Sigmoid colon (tissue), 3 donors: ENCODE measurements at regions not wholly inside any gene's neighbourhood (a gene's known extent, or its start where the extent isn't known, plus 50 kb on each side); places are given as distances from the start of the nearest gene placed in this dataset.

Experiments
- POLR2A ChIP-seq, 2 donors: fragments of 450-650 bp; IDR thresholded peaks; one replicate each; pipeline ENCODE4 v1.6.1; 2016; ENCODE audit warnings: antibody characterized with exemption in 2 of 2, mild to moderate bottlenecking in 2 of 2, moderate library complexity in 2 of 2
- TF ChIP-seq, protein P1 (sequence below), 4 experiments: fragments of 450-650 bp in 3 of 4; fragments of 200-600 bp in 1 of 4; IDR thresholded peaks; one replicate each; pipeline ENCODE4 v1.5.1; 2016 to 2019; ENCODE audit warnings: antibody characterized with exemption in 4 of 4, mild to moderate bottlenecking in 3 of 4, moderate library complexity in 2 of 4

- TF ChIP-seq, protein P1, sequence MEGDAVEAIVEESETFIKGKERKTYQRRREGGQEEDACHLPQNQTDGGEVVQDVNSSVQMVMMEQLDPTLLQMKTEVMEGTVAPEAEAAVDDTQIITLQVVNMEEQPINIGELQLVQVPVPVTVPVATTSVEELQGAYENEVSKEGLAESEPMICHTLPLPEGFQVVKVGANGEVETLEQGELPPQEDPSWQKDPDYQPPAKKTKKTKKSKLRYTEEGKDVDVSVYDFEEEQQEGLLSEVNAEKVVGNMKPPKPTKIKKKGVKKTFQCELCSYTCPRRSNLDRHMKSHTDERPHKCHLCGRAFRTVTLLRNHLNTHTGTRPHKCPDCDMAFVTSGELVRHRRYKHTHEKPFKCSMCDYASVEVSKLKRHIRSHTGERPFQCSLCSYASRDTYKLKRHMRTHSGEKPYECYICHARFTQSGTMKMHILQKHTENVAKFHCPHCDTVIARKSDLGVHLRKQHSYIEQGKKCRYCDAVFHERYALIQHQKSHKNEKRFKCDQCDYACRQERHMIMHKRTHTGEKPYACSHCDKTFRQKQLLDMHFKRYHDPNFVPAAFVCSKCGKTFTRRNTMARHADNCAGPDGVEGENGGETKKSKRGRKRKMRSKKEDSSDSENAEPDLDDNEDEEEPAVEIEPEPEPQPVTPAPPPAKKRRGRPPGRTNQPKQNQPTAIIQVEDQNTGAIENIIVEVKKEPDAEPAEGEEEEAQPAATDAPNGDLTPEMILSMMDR (IDR thresholded peaks at IDR 0.05), result no peak
- TF ChIP-seq POLR2A (IDR thresholded peaks at IDR 0.05), result no peak
Measured at GRCh38 chr18:34352385-34353163, 127.9 kb upstream of the NOL4 start.
